Tibial artery (tissue), 4 donors: ENCODE measurements at regions not wholly inside any gene's neighbourhood (a gene's known extent, or its start where the extent isn't known, plus 50 kb on each side); places are given as distances from the start of the nearest gene placed in this dataset.

Experiments
- DNase-seq, 2 donors: peaks; one replicate each; pipeline ENCODE4 v3.0.0-alpha.2; 2019
- H3K27ac ChIP-seq, 2 donors: fragments of 200-600 bp; sonication (generic) in 1 of 2; 1 replicate in 1 of 2; 2 replicates in 1 of 2; pipeline ENCODE4 v1.5.1; 2018 to 2019; ENCODE audit warnings: mild to moderate bottlenecking in 1 of 2
- H3K27me3 ChIP-seq, 2 donors: fragments of 200-600 bp; sonication (generic) in 1 of 2; one replicate each; pipeline versions ENCODE4 v1.5.1 to v1.6.0; 2016 to 2019
- H3K36me3 ChIP-seq, 3 donors: fragments of 200-600 bp; sonication (generic) in 2 of 3; one replicate each; pipeline ENCODE4 v1.5.1; 2016 to 2019; ENCODE audit warnings: mild to moderate bottlenecking in 2 of 3
- H3K4me1 ChIP-seq, 4 donors: fragments of 200-600 bp; sonication (generic) in 2 of 4; 1 replicate in 3 of 4; 2 replicates in 1 of 4; pipeline ENCODE4 v1.5.1; 2016 to 2019
- H3K4me3 ChIP-seq, 2 donors: fragments of 200-600 bp; sonication (generic) in 1 of 2; 1 replicate in 1 of 2; 2 replicates in 1 of 2; pipeline ENCODE4 v1.5.1; 2018 to 2019; ENCODE audit warnings: mild to moderate bottlenecking in 2 of 2
- H3K9me3 ChIP-seq, 3 donors: fragments of 200-600 bp; sonication (generic) in 1 of 3; one replicate each; pipeline ENCODE4 v1.5.1; 2016 to 2019
- intact Hi-C: fragments of 100-400 bp; cut with DNase I; formaldehyde crosslinking; loops from one replicate; pipeline ENCODE4 v1.15.0; 2023; ENCODE audit warnings: low total_unique reads
- TF ChIP-seq, protein P1 (sequence below), 2 experiments: fragments of 200-600 bp in 1 of 2; fragments of 450-650 bp in 1 of 2; IDR thresholded peaks; one replicate each; pipeline ENCODE4 v1.5.1; 2017 to 2019; ENCODE audit warnings: antibody characterized with exemption in 2 of 2, mild to moderate bottlenecking in 1 of 2, moderate library complexity in 1 of 2

- Histone ChIP-seq H3K4me3 (no peak overlapping the region), H3K9me3 (no peaks in the 10 kb centered on the region), H3K36me3 (no peaks in the 10 kb centered on the region), H3K4me1 (no peaks in the 10 kb centered on the region), H3K27me3 (no peaks in the 10 kb centered on the region), H3K27ac (no peak overlapping the region)
- intact Hi-C loops: no loop called here
- TF ChIP-seq, protein P1, sequence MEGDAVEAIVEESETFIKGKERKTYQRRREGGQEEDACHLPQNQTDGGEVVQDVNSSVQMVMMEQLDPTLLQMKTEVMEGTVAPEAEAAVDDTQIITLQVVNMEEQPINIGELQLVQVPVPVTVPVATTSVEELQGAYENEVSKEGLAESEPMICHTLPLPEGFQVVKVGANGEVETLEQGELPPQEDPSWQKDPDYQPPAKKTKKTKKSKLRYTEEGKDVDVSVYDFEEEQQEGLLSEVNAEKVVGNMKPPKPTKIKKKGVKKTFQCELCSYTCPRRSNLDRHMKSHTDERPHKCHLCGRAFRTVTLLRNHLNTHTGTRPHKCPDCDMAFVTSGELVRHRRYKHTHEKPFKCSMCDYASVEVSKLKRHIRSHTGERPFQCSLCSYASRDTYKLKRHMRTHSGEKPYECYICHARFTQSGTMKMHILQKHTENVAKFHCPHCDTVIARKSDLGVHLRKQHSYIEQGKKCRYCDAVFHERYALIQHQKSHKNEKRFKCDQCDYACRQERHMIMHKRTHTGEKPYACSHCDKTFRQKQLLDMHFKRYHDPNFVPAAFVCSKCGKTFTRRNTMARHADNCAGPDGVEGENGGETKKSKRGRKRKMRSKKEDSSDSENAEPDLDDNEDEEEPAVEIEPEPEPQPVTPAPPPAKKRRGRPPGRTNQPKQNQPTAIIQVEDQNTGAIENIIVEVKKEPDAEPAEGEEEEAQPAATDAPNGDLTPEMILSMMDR (IDR thresholded peaks at IDR 0.05): no peak
- no peak for DNase-seq
Measured at GRCh38 chr6:156181506-156181905, 595.7 kb upstream of the ARID1B start.

GRCh38 chr6:156175971-156176421 is 601.2 kb upstream of the ARID1B start:
- TF ChIP-seq, protein P1 (IDR thresholded peaks at IDR 0.05): no peak
- DNase-seq: no peak
- no peak overlapping the region for H3K4me3 ChIP-seq
- H3K4me1 ChIP-seq: no peaks in the 10 kb centered on the region
- H3K27ac ChIP-seq: no peak overlapping the region
- no peaks in the 10 kb centered on the region for H3K9me3 ChIP-seq
- intact Hi-C loops: no loop called here
- H3K27me3 ChIP-seq: no peaks in the 10 kb centered on the region
- no peaks in the 10 kb centered on the region for H3K36me3 ChIP-seq

DNA sequence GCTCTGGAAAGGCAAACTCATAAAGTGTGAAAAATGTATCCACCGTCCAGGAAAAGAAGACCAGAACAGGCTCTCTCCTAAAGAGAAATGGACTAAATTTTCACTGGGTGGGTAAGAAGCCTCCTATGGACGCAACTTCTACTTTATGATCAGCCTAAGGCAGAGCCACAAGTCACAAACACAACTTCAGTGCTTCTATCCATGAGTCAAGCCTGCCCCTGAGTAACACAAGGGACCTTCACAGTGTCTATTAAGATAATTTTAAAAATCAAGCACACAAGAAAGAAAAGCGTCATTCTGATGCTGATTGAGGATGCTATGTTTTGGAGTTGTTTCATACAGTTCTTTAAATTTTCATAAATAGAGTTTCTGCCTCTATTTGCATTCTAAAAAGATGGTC is 601.7 kb upstream of the ARID1B start:
- Histone ChIP-seq H3K36me3 (no peaks in the 10 kb centered on the region), H3K27me3 (no peaks in the 10 kb centered on the region), H3K4me3 (no peak overlapping the region), H3K9me3 (no peaks in the 10 kb centered on the region), H3K27ac (no peak overlapping the region), H3K4me1 (no peaks in the 10 kb centered on the region)
- no peak for DNase-seq
- TF ChIP-seq, protein P1 (IDR thresholded peaks at IDR 0.05): no peak
- intact Hi-C loops: no loop called here

GRCh38 chr6:156174031-156174890 is 602.9 kb upstream of the ARID1B start:
- H3K4me1 ChIP-seq: no peaks in the 10 kb centered on the region
- H3K4me3 ChIP-seq: no peak overlapping the region
- intact Hi-C loops: no loop called here

DNA sequence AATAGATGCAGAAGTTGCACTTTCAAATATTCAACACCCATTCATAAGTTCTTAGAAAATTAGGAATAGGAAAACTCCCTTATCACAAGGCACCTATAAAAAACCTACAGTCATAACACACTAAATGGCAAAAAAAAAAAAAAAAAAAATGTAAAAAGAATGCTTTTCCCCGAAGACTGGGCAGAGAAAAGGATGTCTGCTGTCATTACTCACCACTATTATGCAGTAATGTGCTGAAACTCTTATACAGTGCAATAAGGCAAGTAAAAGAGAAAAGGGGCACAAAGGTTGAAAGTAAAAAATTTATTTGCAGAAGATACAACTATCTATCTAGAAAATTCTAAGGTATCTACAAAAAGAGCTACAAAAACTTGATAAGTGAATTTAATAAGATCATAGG is 607.8 kb upstream of the ARID1B start:
- peaks cover 0 to 15% (median 3%) of the 10 kb centered on the region in 4 donors for H3K4me1 ChIP-seq
- intact Hi-C loops: no loop called here
- TF ChIP-seq, protein P1 (IDR thresholded peaks at IDR 0.05): no peak

More at GRCh38 chr6:156174031-156174890, 602.9 kb upstream of the ARID1B start:
- Histone ChIP-seq H3K9me3 (no peaks in the 10 kb centered on the region), H3K27ac (no peak overlapping the region), H3K27me3 (no peaks in the 10 kb centered on the region), H3K36me3 (no peaks in the 10 kb centered on the region)
- no peak for DNase-seq
- TF ChIP-seq, protein P1 (IDR thresholded peaks at IDR 0.05): no peak

More for the DNA sequence above, 607.8 kb upstream of the ARID1B start:
- no peaks in the 10 kb centered on the region for H3K36me3 ChIP-seq
- H3K27me3 ChIP-seq: no peaks in the 10 kb centered on the region
- no peak overlapping the region for H3K27ac ChIP-seq
- no peak for DNase-seq
- H3K9me3 ChIP-seq: no peaks in the 10 kb centered on the region
- no peak overlapping the region for H3K4me3 ChIP-seq
